HG02759 (cell line): ENCODE measurements at regions not wholly inside any gene's neighbourhood (a gene's known extent, or its start where the extent isn't known, plus 50 kb on each side); places are given as distances from the start of the nearest gene placed in this dataset.
A peak's percentile ranks its signal among the peaks of the same experiment; 100 is the strongest.
"Not testable (repeated sequence)": the region's sequence is repeated elsewhere in the genome, so short reads cannot be mapped to it uniquely, and the experiment has no call there.

Source experiments
- ATAC-seq: cut with Tn5 transposase; IDR thresholded peaks from one replicate; pipeline ENCODE4 v1.9.1; 2021; ENCODE audit warnings: mild to moderate bottlenecking, moderate library complexity; ENCODE audit not compliant: unreplicated experiment

GRCh38 chr3:27632431-27633223, 89.5 kb downstream of the EOMES start:
- ATAC-seq: peak; percentile 89

- ATAC-seq: peak; percentile 28
These were observed 91.2 kb downstream of the EOMES start for GRCh38 chr3:27630885-27631284.

- no peak for ATAC-seq
These were observed 92.8 kb downstream of the EOMES start for GRCh38 chr3:27629366-27629765.

GRCh38 chr3:27628026-27628750, 93.9 kb downstream of the EOMES start:
- no peak for ATAC-seq

- ATAC-seq: no peak
These were observed 95.5 kb downstream of the EOMES start for GRCh38 chr3:27626596-27627118.

- ATAC-seq: no peak
These were observed 96.3 kb downstream of the EOMES start for GRCh38 chr3:27625864-27626263.

- no peak for ATAC-seq
These were observed 98.9 kb downstream of the EOMES start for GRCh38 chr3:27623085-27623753.

- ATAC-seq: no peak
These were observed 104.6 kb downstream of the EOMES start for GRCh38 chr3:27617552-27617951.

GRCh38 chr3:27616031-27616430, 106.1 kb downstream of the EOMES start:
- no peak for ATAC-seq

GRCh38 chr3:27615555-27615954, 106.6 kb downstream of the EOMES start:
- no peak for ATAC-seq

GRCh38 chr3:27614592-27614991, 107.5 kb downstream of the EOMES start:
- ATAC-seq: no peak

- no peak for ATAC-seq
These were observed 108.2 kb downstream of the EOMES start for GRCh38 chr3:27613846-27614500.

- peak; percentile 62 for ATAC-seq
These were observed 111.2 kb downstream of the EOMES start for GRCh38 chr3:27610800-27611525.

GRCh38 chr3:27607370-27607769, 114.8 kb downstream of the EOMES start:
- no peak for ATAC-seq

- ATAC-seq: no peak
These were observed 115.6 kb downstream of the EOMES start for GRCh38 chr3:27606537-27606936.

GRCh38 chr3:27601311-27601710, 117.1 kb upstream of the SLC4A7 start:
- ATAC-seq: not testable (repeated sequence)

GRCh38 chr3:27599741-27600140, 115.6 kb upstream of the SLC4A7 start:
- ATAC-seq: not testable (repeated sequence)

- ATAC-seq: peak; percentile 35
These were observed 112.7 kb upstream of the SLC4A7 start for GRCh38 chr3:27596921-27597320.

- peak; percentile 74 for ATAC-seq
These were observed 112.2 kb upstream of the SLC4A7 start for GRCh38 chr3:27596334-27596841.

- ATAC-seq: no peak
These were observed 110.0 kb upstream of the SLC4A7 start for GRCh38 chr3:27594096-27594690.
